ENCODE measurements at regions not wholly inside any gene's neighbourhood (a gene's known extent, or its start where the extent isn't known, plus 50 kb on each side); places are given as distances from the start of the nearest gene placed in this dataset.

DNA sequence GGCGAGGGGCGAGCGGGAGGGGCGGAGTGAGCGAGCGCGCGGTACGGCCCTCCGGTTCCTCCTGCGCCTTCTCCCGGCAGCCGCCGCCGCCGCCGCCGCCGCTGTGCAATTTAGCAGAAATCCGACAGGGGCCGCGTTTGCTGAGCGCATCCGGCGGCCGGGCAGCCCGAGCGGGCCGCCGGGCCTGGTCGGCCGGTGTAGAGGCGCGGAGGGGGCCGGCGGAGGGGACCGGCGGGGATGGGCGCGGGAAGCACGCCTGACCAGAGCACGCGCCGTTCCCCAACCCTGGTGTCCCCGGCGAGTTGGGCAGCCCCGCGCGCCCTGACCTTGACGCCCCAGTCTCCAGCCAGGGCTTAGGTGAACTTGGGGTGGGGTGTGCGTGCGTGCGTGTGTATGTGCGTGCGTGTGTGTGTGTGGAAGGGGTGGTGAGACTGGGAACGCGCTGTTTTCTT, 144.5 kb upstream of the ZNF536 start:
- peaks cover 0 to 29% (median 15%) of the 10 kb centered on the region in 11 experiments; a peak in 17 of 22 replicates for H3K9me3 ChIP-seq (replicated peaks in 1 of 11)
- peaks cover 77 to 90% (median 84%) of the 10 kb centered on the region in 11 experiments for H3K27me3 ChIP-seq
- H3K4me2 ChIP-seq: peak overlapping the region; percentile 55 to 84 (median 66)
- H3K4me1 ChIP-seq: no peaks in the 10 kb centered on the region; a peak in 1 of 20 replicates
- no peak for TF ChIP-seq Cebpa-rat (IDR thresholded peaks at IDR 0.05)
- peak overlapping the region in 6 of 11 experiments; percentile 11 to 53 (median 36); a peak in 6 of 22 replicates for H3K9ac ChIP-seq
- H3K36me3 ChIP-seq: no peaks in the 10 kb centered on the region
- no peak overlapping the region for H3K27ac ChIP-seq
- peak overlapping the region; percentile 46 to 68 (median 55); a peak in 19 of 20 replicates for H3K4me3 ChIP-seq
- peaks cover 0 to 8% (median 0%) of the 10 kb centered on the region in 11 experiments; a peak in 6 of 22 replicates for H4K20me1 ChIP-seq

DNA sequence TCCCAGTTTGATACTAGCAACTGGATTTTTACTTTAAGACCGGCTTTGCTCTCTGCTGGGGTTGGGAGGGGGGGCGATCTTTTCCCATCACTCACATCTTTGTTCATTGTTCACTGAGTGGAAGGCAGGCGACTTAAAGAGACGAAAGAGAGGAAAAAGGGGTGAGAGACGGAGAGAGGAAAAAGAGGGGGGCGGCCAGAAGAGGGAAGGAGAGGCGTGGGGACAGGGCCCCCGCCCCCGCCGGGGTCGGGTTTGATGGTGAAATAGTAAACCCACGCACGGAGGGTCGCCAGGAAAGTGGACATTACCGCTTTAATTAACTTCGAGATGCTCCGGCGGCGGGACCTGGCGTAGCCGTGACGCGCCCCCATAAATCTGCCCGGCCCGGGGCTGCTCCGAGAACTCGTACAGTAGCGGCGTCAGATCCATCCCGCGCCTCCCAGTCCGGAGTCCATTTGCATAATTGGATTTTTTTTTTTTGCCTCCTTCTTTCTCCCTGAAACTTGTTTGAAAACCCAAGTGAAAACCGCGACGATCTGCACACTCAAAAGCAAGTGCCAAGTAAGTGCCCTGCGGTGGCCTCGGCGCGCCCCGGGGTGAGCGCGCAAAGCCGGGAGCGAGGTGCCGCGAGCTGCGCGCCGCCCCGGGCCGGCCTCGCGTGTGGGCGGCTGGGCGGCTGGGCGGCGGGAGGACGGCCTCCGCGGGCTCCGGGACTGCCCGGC, 143.9 kb upstream of the ZNF536 start:
- H3K4me2 ChIP-seq: peak overlapping the region; percentile 55 to 84 (median 66); a peak in 16 of 22 replicates
- TF ChIP-seq Cebpa-rat (IDR thresholded peaks at IDR 0.05): no peak
- peaks cover 72 to 84% (median 78%) of the 10 kb centered on the region in 11 experiments for H3K27me3 ChIP-seq
- H3K4me3 ChIP-seq: peak overlapping the region in 8 of 10 experiments; percentile 46 to 68 (median 55); a peak in 12 of 20 replicates
- no peak overlapping the region for H3K9ac ChIP-seq
- no peaks in the 10 kb centered on the region; a peak in 1 of 20 replicates for H3K4me1 ChIP-seq
- peaks cover 0 to 29% (median 15%) of the 10 kb centered on the region in 11 experiments; a peak in 17 of 22 replicates for H3K9me3 ChIP-seq (replicated peaks in 1 of 11)
- H4K20me1 ChIP-seq: peaks cover 0 to 8% (median 0%) of the 10 kb centered on the region in 11 experiments; a peak in 6 of 22 replicates
- H3K27ac ChIP-seq: no peak overlapping the region
- no peaks in the 10 kb centered on the region for H3K36me3 ChIP-seq

- Histone ChIP-seq H3K4me1 (no peaks in the 10 kb centered on the region; a peak in 1 of 20 replicates), H3K27ac (no peak overlapping the region), H3K9me3 (replicated peaks in 1 of 11) (peaks cover 0 to 29% (median 15%) of the 10 kb centered on the region in 11 experiments; a peak in 17 of 22 replicates), H3K27me3 (peaks cover 64 to 77% (median 71%) of the 10 kb centered on the region in 11 experiments), H3K9ac (no peak overlapping the region), H4K20me1 (peaks cover 0 to 8% (median 0%) of the 10 kb centered on the region in 11 experiments; a peak in 6 of 22 replicates), H3K4me2 (no peak overlapping the region), H3K36me3 (no peaks in the 10 kb centered on the region), H3K4me3 (no peak overlapping the region)
- no peak for TF ChIP-seq Cebpa-rat (IDR thresholded peaks at IDR 0.05)
Observed at GRCh38 chr19:30228835-30229524, 143.2 kb upstream of the ZNF536 start.

- Histone ChIP-seq H3K27ac (no peak overlapping the region), H3K9ac (no peak overlapping the region), H3K4me3 (no peak overlapping the region), H3K4me2 (no peak overlapping the region), H3K36me3 (no peaks in the 10 kb centered on the region), H3K9me3 (replicated peaks in 1 of 11) (peaks cover 0 to 27% (median 15%) of the 10 kb centered on the region in 11 experiments; a peak in 17 of 22 replicates), H4K20me1 (peaks cover 0 to 8% (median 0%) of the 10 kb centered on the region in 11 experiments; a peak in 6 of 22 replicates), H3K27me3 (peaks cover 58 to 70% (median 65%) of the 10 kb centered on the region in 11 experiments), H3K4me1 (no peaks in the 10 kb centered on the region; a peak in 1 of 20 replicates)
- no peak for TF ChIP-seq Cebpa-rat (IDR thresholded peaks at IDR 0.05)
Observed at GRCh38 chr19:30229525-30230174, 142.5 kb upstream of the ZNF536 start.

- Histone ChIP-seq H3K4me1 (no peaks in the 10 kb centered on the region; a peak in 1 of 20 replicates), H3K4me3 (no peak overlapping the region), H3K27ac (no peak overlapping the region), H3K4me2 (no peak overlapping the region), H3K36me3 (no peaks in the 10 kb centered on the region), H3K9me3 (replicated peaks in 1 of 11) (peaks cover 0 to 10% (median 5%) of the 10 kb centered on the region in 11 experiments; a peak in 14 of 22 replicates), H3K9ac (no peak overlapping the region), H3K27me3 (peaks cover 39 to 51% (median 48%) of the 10 kb centered on the region in 11 experiments), H4K20me1 (peaks cover 0 to 8% (median 0%) of the 10 kb centered on the region in 11 experiments; a peak in 6 of 22 replicates)
- no peak for TF ChIP-seq Cebpa-rat (IDR thresholded peaks at IDR 0.05)
Observed at GRCh38 chr19:30231408-30232318, 140.5 kb upstream of the ZNF536 start.

DNA sequence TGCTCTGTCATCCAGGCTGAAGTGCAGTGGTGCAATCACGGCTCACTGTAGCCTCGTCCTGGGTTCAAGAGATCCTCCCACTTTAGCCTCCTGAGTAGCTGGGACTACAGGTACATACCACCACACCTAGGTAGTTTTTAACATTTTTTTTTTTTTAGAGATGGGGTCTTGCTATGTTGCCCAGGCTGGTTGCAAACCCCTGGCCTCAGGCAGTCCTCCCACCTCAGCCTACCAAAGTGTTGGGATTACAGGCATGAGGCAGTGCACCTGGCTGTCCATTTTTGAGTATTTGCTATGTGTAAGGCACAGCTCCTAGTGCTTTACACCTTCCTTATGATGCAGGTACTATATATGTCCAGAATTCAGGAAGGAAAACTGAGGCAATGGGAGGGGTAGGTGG, 138.8 kb upstream of the ZNF536 start:
- no peaks in the 10 kb centered on the region for H3K4me1 ChIP-seq
- TF ChIP-seq Cebpa-rat (IDR thresholded peaks at IDR 0.05): no peak

DNA sequence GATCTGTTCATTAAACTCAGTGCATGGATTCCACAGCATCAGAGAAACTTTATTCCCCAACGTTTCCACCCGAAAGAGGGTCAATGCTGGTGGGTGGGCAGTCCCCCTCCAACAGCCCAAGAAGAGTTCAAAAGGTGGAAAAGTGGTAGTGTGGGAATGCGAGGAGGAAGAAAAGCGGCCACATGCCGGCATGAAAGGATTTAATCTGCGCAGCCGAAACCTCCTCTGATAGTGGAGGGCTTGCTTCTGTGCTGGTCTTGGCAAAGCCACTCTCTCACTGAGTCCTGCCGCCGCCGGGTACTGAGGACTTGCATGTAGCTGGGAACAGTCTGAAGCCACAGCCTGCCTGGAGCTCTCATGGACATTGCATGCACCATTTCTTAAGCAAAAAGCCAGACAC, 136.2 kb upstream of the ZNF536 start:
- Histone ChIP-seq H3K9ac (no peak overlapping the region), H3K4me3 (no peak overlapping the region), H3K4me1 (no peaks in the 10 kb centered on the region), H3K27ac (no peak overlapping the region), H3K4me2 (no peak overlapping the region), H3K27me3 (peaks cover 0 to 10% (median 5%) of the 10 kb centered on the region in 11 experiments; a peak in 9 of 22 replicates), H3K9me3 (replicated peaks in 1 of 11) (no peaks in the 10 kb centered on the region), H3K36me3 (no peaks in the 10 kb centered on the region), H4K20me1 (peaks cover 0 to 8% (median 0%) of the 10 kb centered on the region in 11 experiments; a peak in 1 of 22 replicates)
- TF ChIP-seq Cebpa-rat (IDR thresholded peaks at IDR 0.05): no peak

More for the DNA sequence above, 138.8 kb upstream of the ZNF536 start:
- no peak overlapping the region for H3K27ac ChIP-seq
- H3K27me3 ChIP-seq: peaks cover 22 to 34% (median 31%) of the 10 kb centered on the region in 11 experiments
- H3K4me3 ChIP-seq: no peak overlapping the region
- no peak overlapping the region for H3K9ac ChIP-seq
- H4K20me1 ChIP-seq: peaks cover 0 to 8% (median 0%) of the 10 kb centered on the region in 11 experiments; a peak in 5 of 22 replicates
- H3K36me3 ChIP-seq: no peaks in the 10 kb centered on the region
- H3K9me3 ChIP-seq (replicated peaks in 1 of 11): peaks cover 0 to 5% (median 0%) of the 10 kb centered on the region in 11 experiments; a peak in 1 of 22 replicates
- no peak overlapping the region for H3K4me2 ChIP-seq

- Histone ChIP-seq H3K4me3 (no peak overlapping the region), H3K27ac (no peak overlapping the region), H3K9me3 (replicated peaks in 1 of 11) (no peaks in the 10 kb centered on the region), H3K4me1 (no peaks in the 10 kb centered on the region), H3K4me2 (no peak overlapping the region), H3K9ac (no peak overlapping the region), H3K27me3 (peaks cover 0 to 5% (median 0%) of the 10 kb centered on the region in 11 experiments; a peak in 5 of 22 replicates), H4K20me1 (peaks cover 0 to 2% (median 0%) of the 10 kb centered on the region in 11 experiments; a peak in 1 of 22 replicates), H3K36me3 (no peaks in the 10 kb centered on the region)
- no peak for TF ChIP-seq Cebpa-rat (IDR thresholded peaks at IDR 0.05)
Observed at GRCh38 chr19:30236587-30236986, 135.6 kb upstream of the ZNF536 start.

All from BLaER1 treated with 17β-estradiol and CSF1 and Interleukin-3, amounts not matched to agents 10 nM and 100 nM (cell line).